WTC11 (cell line): ENCODE measurements at regions not wholly inside any gene's neighbourhood (a gene's known extent, or its start where the extent isn't known, plus 50 kb on each side); places are given as distances from the start of the nearest gene placed in this dataset.

ENCODE experiments used
- ATAC-seq: fragments of 200-7000 bp; cut with Tn5 transposase; 2 replicates; pipeline ENCODE4 v1.10.0; 2021; ENCODE audit warnings: mild to moderate bottlenecking, moderate library complexity
- CTCF ChIA-PET: fragments of 300-600 bp; sonication (Branson Sonifier 250); formaldehyde crosslinking; loops from one replicate; lab custom pipeline; 2021; ENCODE audit warnings: antibody characterized with exemption; lab: Charles Lee
- POLR2A ChIA-PET: fragments of 350-600 bp; sonication (Branson Sonifier 250); formaldehyde crosslinking; loops from one replicate; lab custom pipeline; 2021; ENCODE audit warnings: antibody characterized with exemption; lab: Charles Lee
- DNase-seq: peaks from one replicate; pipeline ENCODE4 v3.0.0; 2021; ENCODE audit warnings: low spot score
- H3K27ac Mint-ChIP-seq: 2 replicates; pipeline ENCODE4 v1.8.0; 2021; ENCODE audit warnings: mixed read lengths
- H3K27me3 Mint-ChIP-seq: 2 replicates; pipeline ENCODE4 v1.8.0; 2021; ENCODE audit warnings: low read depth, mild to moderate bottlenecking, moderate library complexity, mixed read lengths
- H3K36me3 Mint-ChIP-seq: 2 replicates; pipeline ENCODE4 v1.8.0; 2021; ENCODE audit warnings: mixed read lengths
- H3K4me1 Mint-ChIP-seq: 2 replicates; pipeline ENCODE4 v1.8.0; 2022; ENCODE audit warnings: mixed read lengths
- H3K4me3 Mint-ChIP-seq: 2 replicates; pipeline ENCODE4 v1.8.0; 2021; ENCODE audit warnings: mild to moderate bottlenecking, moderate library complexity, mixed read lengths
- H3K9me3 Mint-ChIP-seq: 2 replicates; pipeline ENCODE4 v1.8.0; 2021; ENCODE audit warnings: mixed read lengths
- CBFB ChIP-seq: sonication (generic); formaldehyde crosslinking; IDR thresholded peaks from 2 replicates; pipeline ENCODE4 v1.8.1; 2022; ENCODE audit warnings: mild to moderate bottlenecking, low read depth, missing genetic modification reagents
- ETV6 ChIP-seq: sonication (generic); formaldehyde crosslinking; IDR thresholded peaks from 2 replicates; pipeline ENCODE4 v1.8.1; 2022; ENCODE audit warnings: mild to moderate bottlenecking, missing genetic modification reagents
- HMGA2 ChIP-seq: fragments of 250-450 bp; sonication (Bioruptor Pico); IDR thresholded peaks from 2 replicates; pipeline ENCODE4 v1.4.0; 2021; ENCODE audit warnings: mild to moderate bottlenecking, moderate library complexity
- JAZF1 ChIP-seq: fragments of 250-450 bp; sonication (Bioruptor Pico); IDR thresholded peaks from 2 replicates; pipeline ENCODE4 v1.9.0; 2021; ENCODE audit warnings: moderate library complexity, mild to moderate bottlenecking, inconsistent platforms
- KAT7 ChIP-seq: sonication (generic); formaldehyde crosslinking; IDR thresholded peaks from 2 replicates; pipeline ENCODE4 v1.8.1; 2023; ENCODE audit warnings: missing genetic modification reagents, mild to moderate bottlenecking, borderline replicate concordance
- MYBL2 ChIP-seq: sonication (generic); formaldehyde crosslinking; IDR thresholded peaks from 2 replicates; pipeline ENCODE4 v1.8.1; 2023; ENCODE audit warnings: mild to moderate bottlenecking, moderate library complexity, missing genetic modification reagents
- NR1H2 ChIP-seq: sonication (generic); formaldehyde crosslinking; IDR thresholded peaks from 2 replicates; pipeline ENCODE4 v1.9.0; 2021; ENCODE audit warnings: mild to moderate bottlenecking, moderate library complexity, missing genetic modification reagents
- OVOL2 ChIP-seq: fragments of 250-450 bp; sonication (Bioruptor Pico); IDR thresholded peaks from 2 replicates; pipeline ENCODE4 v1.9.0; 2021; ENCODE audit warnings: mild to moderate bottlenecking, borderline replicate concordance
- RELA ChIP-seq: sonication (generic); formaldehyde crosslinking; IDR thresholded peaks from 2 replicates; pipeline ENCODE4 v1.8.1; 2022; ENCODE audit warnings: missing genetic modification reagents, mild to moderate bottlenecking, borderline replicate concordance
- RORB ChIP-seq: fragments of 250-450 bp; sonication (Bioruptor Pico); IDR thresholded peaks from 2 replicates; pipeline ENCODE4 v1.9.0; 2021; ENCODE audit warnings: mild to moderate bottlenecking
- SMAD3 ChIP-seq: sonication (generic); formaldehyde crosslinking; IDR thresholded peaks from 2 replicates; pipeline ENCODE4 v1.8.0; 2022; ENCODE audit warnings: missing genetic modification reagents, mild to moderate bottlenecking, borderline replicate concordance
- SP1 ChIP-seq: sonication (generic); formaldehyde crosslinking; conservative IDR thresholded peaks from 2 replicates; pipeline ENCODE4 v1.8.1; 2022; ENCODE audit warnings: missing genetic modification reagents
- ZNF317 ChIP-seq: sonication (generic); formaldehyde crosslinking; IDR thresholded peaks from 2 replicates; pipeline ENCODE4 v1.8.1; 2023; ENCODE audit warnings: low read depth, mild to moderate bottlenecking, moderate library complexity, missing genetic modification reagents, borderline replicate concordance
- ZNF416 ChIP-seq: fragments of 250-450 bp; sonication (Bioruptor Pico); IDR thresholded peaks from 2 replicates; pipeline ENCODE4 v1.9.0; 2021; ENCODE audit warnings: mild to moderate bottlenecking, inconsistent platforms
- TF ChIP-seq, protein P1 (sequence below): fragments of 250-450 bp; sonication (Bioruptor Pico); IDR thresholded peaks from 2 replicates; pipeline ENCODE4 v2.1.2; 2022; ENCODE audit warnings: mild to moderate bottlenecking, moderate library complexity
- TF ChIP-seq, protein P2 (sequence below): sonication (generic); formaldehyde crosslinking; IDR thresholded peaks from 2 replicates; pipeline ENCODE4 v1.8.0; 2022; ENCODE audit warnings: mild to moderate bottlenecking, missing genetic modification reagents
- TF ChIP-seq, protein P3 (sequence below): fragments of 250-450 bp; sonication (Bioruptor Pico); IDR thresholded peaks from 2 replicates; pipeline ENCODE4 v1.9.0; 2021; ENCODE audit warnings: moderate library complexity, mild to moderate bottlenecking, inconsistent platforms, borderline replicate concordance
- TF ChIP-seq, protein P4 (sequence below): sonication (generic); formaldehyde crosslinking; IDR thresholded peaks from 2 replicates; pipeline ENCODE4 v1.8.1; 2023; ENCODE audit warnings: mild to moderate bottlenecking, missing genetic modification reagents, moderate library complexity
- TF ChIP-seq, protein P5 (sequence below): sonication (generic); formaldehyde crosslinking; IDR thresholded peaks from 2 replicates; pipeline ENCODE4 v1.8.1; 2023; ENCODE audit warnings: mild to moderate bottlenecking, moderate library complexity, missing genetic modification reagents
- TF ChIP-seq, protein P6 (sequence below): sonication (generic); formaldehyde crosslinking; IDR thresholded peaks from 2 replicates; pipeline ENCODE4 v1.8.1; 2022; ENCODE audit warnings: mild to moderate bottlenecking, missing genetic modification reagents, moderate library complexity, borderline replicate concordance

DNA sequence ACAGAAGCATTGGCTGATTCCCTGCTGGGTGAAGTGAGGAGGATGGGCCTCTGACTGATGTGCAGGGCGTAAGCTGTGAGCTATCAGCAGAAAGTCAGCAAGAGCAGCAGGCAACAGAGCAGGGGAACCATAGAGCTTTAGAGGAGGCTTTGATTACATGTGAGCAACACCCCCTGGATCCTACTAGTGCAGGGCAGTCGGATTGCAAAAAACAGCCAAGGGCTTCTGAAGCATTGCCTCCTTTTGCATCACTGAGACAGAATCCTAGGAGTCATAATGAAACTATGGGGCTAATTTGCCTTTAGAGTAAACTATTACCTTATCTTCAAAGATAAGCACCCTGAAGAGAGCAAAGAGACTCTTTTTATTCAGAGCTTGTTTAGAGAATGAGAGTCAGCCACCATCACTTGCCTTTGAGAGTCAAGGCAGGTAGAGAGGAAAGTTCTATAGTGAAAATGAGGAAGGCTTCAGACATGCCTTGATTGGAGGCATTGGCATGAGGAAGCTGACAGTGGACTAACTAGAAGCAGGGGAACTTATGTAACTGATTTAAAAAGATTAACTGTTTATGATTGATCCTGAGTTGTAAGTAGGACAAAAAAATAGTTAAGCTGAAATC, 420.3 kb downstream of the PDHA2 start (continued):
- TF ChIP-seq, protein P1, sequence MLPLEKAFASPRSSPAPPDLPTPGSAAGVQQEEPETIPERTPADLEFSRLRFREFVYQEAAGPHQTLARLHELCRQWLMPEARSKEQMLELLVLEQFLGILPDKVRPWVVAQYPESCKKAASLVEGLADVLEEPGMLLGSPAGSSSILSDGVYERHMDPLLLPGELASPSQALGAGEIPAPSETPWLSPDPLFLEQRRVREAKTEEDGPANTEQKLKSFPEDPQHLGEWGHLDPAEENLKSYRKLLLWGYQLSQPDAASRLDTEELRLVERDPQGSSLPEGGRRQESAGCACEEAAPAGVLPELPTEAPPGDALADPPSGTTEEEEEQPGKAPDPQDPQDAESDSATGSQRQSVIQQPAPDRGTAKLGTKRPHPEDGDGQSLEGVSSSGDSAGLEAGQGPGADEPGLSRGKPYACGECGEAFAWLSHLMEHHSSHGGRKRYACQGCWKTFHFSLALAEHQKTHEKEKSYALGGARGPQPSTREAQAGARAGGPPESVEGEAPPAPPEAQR (CRISPR knock-in tag): no peak
- TF ChIP-seq CBFB: no peak

DNA sequence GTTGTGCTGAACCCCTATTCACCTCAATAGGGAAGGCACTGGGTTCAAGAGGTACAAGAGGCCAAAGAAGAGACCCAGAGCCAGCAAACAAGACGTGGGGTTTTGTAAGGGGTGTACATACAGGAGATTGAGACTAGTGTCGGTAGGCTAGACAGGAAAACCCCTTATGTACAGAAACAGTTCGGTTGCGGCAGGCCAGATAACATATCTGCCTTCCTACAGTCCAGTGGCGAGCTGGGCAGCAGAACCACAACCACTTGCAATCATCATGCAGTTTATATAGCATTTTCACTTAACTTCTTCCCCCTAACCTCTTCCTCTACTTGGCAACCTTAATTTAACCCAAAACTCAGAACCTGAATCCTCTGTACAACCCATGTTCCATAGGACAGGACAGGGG, 422.2 kb downstream of the PDHA2 start:
- Mint-ChIP-seq H3K4me1 (peaks cover 26% of the 10 kb centered on the region), H3K4me3 (no peak overlapping the region), H3K27me3 (no peaks in the 10 kb centered on the region), H3K9me3 (peaks cover 18% of the 10 kb centered on the region), H3K27ac (no peak overlapping the region), H3K36me3 (peaks cover 13% of the 10 kb centered on the region)
- POLR2A ChIA-PET: no interaction called here
- ATAC-seq: no peak
- CTCF ChIA-PET: no interaction called here
- TF ChIP-seq OVOL2 (CRISPR knock-in tag) (no peak), NR1H2 (CRISPR knock-in tag) (no peak), JAZF1 (CRISPR knock-in tag) (no peak), ZNF317 (CRISPR knock-in tag) (no peak), MYBL2 (CRISPR knock-in tag) (no peak), KAT7 (CRISPR knock-in tag) (no peak)
- TF ChIP-seq, protein P2, sequence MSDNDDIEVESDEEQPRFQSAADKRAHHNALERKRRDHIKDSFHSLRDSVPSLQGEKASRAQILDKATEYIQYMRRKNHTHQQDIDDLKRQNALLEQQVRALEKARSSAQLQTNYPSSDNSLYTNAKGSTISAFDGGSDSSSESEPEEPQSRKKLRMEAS: no peak
- TF ChIP-seq, protein P3, sequence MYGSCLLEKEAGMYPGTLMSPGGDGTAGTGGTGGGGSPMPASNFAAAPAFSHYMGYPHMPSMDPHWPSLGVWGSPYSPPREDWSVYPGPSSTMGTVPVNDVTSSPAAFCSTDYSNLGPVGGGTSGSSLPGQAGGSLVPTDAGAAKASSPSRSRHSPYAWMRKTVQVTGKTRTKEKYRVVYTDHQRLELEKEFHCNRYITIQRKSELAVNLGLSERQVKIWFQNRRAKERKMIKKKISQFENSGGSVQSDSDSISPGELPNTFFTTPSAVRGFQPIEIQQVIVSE (CRISPR knock-in tag): no peak
- no peak for DNase-seq

DNA sequence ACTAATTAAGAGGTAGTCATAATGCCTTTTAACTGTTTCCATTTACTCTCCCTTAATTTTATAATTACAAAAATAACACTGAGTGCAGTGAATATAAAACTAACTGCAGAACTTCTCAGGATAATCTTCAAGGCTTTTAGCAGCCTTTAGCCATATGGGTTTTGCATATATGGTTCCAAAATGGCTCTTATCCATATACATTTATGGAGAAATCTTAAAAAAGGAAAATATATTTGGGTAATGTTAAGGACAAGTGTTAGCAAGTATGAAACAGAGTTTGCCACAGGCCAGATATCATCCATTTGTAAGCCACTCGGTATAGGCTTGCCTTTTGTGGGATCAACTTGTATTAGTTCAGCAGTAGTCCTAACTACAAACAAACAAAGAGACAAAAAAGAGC, 423.4 kb downstream of the PDHA2 start:
- ChIA-PET POLR2A (interaction anchor here (0.6 kb wide), 1 partner anchor 81 kb away, joined by 3 read pairs; no protein-coding TSS in a partner anchor), CTCF (no interaction called here)
- peaks cover 31% of the 10 kb centered on the region for H3K9me3 Mint-ChIP-seq
- TF ChIP-seq, protein P4, sequence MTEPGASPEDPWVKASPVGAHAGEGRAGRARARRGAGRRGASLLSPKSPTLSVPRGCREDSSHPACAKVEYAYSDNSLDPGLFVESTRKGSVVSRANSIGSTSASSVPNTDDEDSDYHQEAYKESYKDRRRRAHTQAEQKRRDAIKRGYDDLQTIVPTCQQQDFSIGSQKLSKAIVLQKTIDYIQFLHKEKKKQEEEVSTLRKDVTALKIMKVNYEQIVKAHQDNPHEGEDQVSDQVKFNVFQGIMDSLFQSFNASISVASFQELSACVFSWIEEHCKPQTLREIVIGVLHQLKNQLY (CRISPR knock-in tag): no peak
- no peak for TF ChIP-seq SP1 (CRISPR knock-in tag)
- DNase-seq (no peak), ATAC-seq (no peak)
- peaks cover 25% of the 10 kb centered on the region for H3K36me3 Mint-ChIP-seq
- H3K4me1 Mint-ChIP-seq: peaks cover 26% of the 10 kb centered on the region
- no peak overlapping the region for H3K27ac Mint-ChIP-seq
- H3K27me3 Mint-ChIP-seq: no peaks in the 10 kb centered on the region
- H3K4me3 Mint-ChIP-seq: no peak overlapping the region

DNA sequence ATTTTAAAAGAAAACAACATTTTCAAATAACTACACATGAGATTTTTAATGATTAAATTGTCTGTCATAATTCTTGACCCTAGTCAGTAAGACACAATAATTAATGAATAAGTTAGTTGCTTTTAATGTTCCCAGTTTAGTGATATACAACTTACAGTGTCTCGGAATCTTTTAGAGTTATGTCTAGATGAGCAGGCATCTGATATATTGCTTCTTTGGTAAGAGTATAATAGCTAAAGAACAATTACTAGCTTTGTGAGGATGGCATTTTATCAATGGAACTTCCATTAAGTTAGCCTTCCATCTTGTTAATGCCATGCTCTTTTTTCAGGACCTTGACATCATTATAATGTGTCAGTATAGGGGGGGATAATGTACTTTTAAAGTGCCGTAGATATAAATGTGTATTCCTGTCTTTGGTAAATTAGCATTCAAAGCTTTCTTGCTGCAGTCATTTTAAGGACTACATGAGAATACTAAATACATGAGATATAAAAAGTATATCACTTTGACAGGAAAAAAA, 425.1 kb downstream of the PDHA2 start:
- ATAC-seq: no peak
- CTCF ChIA-PET: interaction anchor here (1.2 kb wide), 1 partner anchor 95 kb away, joined by 3 read pairs; no protein-coding TSS in a partner anchor
- H3K27me3 Mint-ChIP-seq: no peaks in the 10 kb centered on the region

More for the DNA sequence above, 425.1 kb downstream of the PDHA2 start:
- TF ChIP-seq SMAD3 (no peak), RELA (CRISPR knock-in tag) (no peak), RORB (CRISPR knock-in tag) (no peak), KAT7 (CRISPR knock-in tag) (no peak), ZNF416 (CRISPR knock-in tag) (no peak), HMGA2 (CRISPR knock-in tag) (no peak), ETV6 (CRISPR knock-in tag) (no peak)
- TF ChIP-seq, protein P3 (CRISPR knock-in tag): no peak
- TF ChIP-seq, protein P5, sequence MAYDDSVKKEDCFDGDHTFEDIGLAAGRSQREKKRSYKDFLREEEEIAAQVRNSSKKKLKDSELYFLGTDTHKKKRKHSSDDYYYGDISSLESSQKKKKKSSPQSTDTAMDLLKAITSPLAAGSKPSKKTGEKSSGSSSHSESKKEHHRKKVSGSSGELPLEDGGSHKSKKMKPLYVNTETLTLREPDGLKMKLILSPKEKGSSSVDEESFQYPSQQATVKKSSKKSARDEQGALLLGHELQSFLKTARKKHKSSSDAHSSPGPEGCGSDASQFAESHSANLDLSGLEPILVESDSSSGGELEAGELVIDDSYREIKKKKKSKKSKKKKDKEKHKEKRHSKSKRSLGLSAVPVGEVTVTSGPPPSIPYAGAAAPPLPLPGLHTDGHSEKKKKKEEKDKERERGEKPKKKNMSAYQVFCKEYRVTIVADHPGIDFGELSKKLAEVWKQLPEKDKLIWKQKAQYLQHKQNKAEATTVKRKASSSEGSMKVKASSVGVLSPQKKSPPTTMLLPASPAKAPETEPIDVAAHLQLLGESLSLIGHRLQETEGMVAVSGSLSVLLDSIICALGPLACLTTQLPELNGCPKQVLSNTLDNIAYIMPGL (CRISPR knock-in tag): no peak
- TF ChIP-seq, protein P6, sequence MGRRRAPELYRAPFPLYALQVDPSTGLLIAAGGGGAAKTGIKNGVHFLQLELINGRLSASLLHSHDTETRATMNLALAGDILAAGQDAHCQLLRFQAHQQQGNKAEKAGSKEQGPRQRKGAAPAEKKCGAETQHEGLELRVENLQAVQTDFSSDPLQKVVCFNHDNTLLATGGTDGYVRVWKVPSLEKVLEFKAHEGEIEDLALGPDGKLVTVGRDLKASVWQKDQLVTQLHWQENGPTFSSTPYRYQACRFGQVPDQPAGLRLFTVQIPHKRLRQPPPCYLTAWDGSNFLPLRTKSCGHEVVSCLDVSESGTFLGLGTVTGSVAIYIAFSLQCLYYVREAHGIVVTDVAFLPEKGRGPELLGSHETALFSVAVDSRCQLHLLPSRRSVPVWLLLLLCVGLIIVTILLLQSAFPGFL (CRISPR knock-in tag): no peak
- H3K9me3 Mint-ChIP-seq: peaks cover 43% of the 10 kb centered on the region
- H3K36me3 Mint-ChIP-seq: peaks cover 28% of the 10 kb centered on the region
- POLR2A ChIA-PET: no interaction called here
- no peak overlapping the region for H3K27ac Mint-ChIP-seq
- no peak for DNase-seq
- no peak overlapping the region for H3K4me3 Mint-ChIP-seq
- peaks cover 23% of the 10 kb centered on the region for H3K4me1 Mint-ChIP-seq
